ENCODE measurements at regions not wholly inside any gene's neighbourhood (a gene's known extent, or its start where the extent isn't known, plus 50 kb on each side); places are given as distances from the start of the nearest gene placed in this dataset.

- no peaks in the 10 kb centered on the region for H3K27me3 ChIP-seq
- intact Hi-C loops (cut with DNase I) = no loop called here
- 85 to 90% methylated on average over 9 of the region's 9 CpGs for WGBS, 2 donors
- H3K36me3 ChIP-seq = no peaks in the 10 kb centered on the region
- DNase-seq = no peak
- TF ChIP-seq CTCF (IDR thresholded peaks at IDR 0.05) (no peak), POLR2A (IDR thresholded peaks at IDR 0.05) (no peak), POLR2AphosphoS5 (IDR thresholded peaks at IDR 0.05) (no peak), EP300 (IDR thresholded peaks at IDR 0.05) (no peak)
- no peaks in the 10 kb centered on the region for H3K9me3 ChIP-seq
- H3K4me3 ChIP-seq = no peak overlapping the region
- H3K4me1 ChIP-seq = no peaks in the 10 kb centered on the region
- no peak overlapping the region for H3K27ac ChIP-seq
These were observed 261.6 kb downstream of the VPS13C start for GRCh38 chr15:61798631-61799030.

GRCh38 chr15:61796056-61796455 lies 264.2 kb downstream of the VPS13C start:
- no peak for DNase-seq
- intact Hi-C loops (cut with DNase I) = no loop called here
- TF ChIP-seq POLR2AphosphoS5 (IDR thresholded peaks at IDR 0.05) (no peak), CTCF (IDR thresholded peaks at IDR 0.05) (no peak), POLR2A (IDR thresholded peaks at IDR 0.05) (no peak), EP300 (IDR thresholded peaks at IDR 0.05) (no peak)
- Histone ChIP-seq H3K27me3 (no peaks in the 10 kb centered on the region), H3K27ac (no peak overlapping the region), H3K9me3 (peaks cover 0 to 2% (median 0%) of the 10 kb centered on the region in 4 donors), H3K36me3 (no peaks in the 10 kb centered on the region), H3K4me1 (no peaks in the 10 kb centered on the region), H3K4me3 (no peak overlapping the region)
- WGBS, 2 donors = 53 to 85% methylated on average over 3 of the region's 3 CpGs

- DNase-seq = no peak
- H3K4me1 ChIP-seq = no peaks in the 10 kb centered on the region
- peaks cover 0 to 2% (median 0%) of the 10 kb centered on the region in 4 donors for H3K9me3 ChIP-seq
- H3K27me3 ChIP-seq = no peaks in the 10 kb centered on the region
- no peaks in the 10 kb centered on the region for H3K36me3 ChIP-seq
- WGBS, 2 donors = 2 to 46% methylated on average over 1 of the region's 1 CpG
- no peak overlapping the region for H3K27ac ChIP-seq
- TF ChIP-seq EP300 (IDR thresholded peaks at IDR 0.05) = no peak
- TF ChIP-seq CTCF (IDR thresholded peaks at IDR 0.05) = no peak
- no peak for TF ChIP-seq POLR2AphosphoS5 (IDR thresholded peaks at IDR 0.05)
- H3K4me3 ChIP-seq = no peak overlapping the region
- intact Hi-C loops (cut with DNase I) = no loop called here
These were observed 265.4 kb downstream of the VPS13C start for GRCh38 chr15:61794881-61795280.

GRCh38 chr15:61794276-61794675 lies 266.0 kb downstream of the VPS13C start:
- Histone ChIP-seq H3K27me3 (no peaks in the 10 kb centered on the region), H3K27ac (no peak overlapping the region), H3K4me3 (no peak overlapping the region), H3K9me3 (peaks cover 0 to 2% (median 1%) of the 10 kb centered on the region in 4 donors), H3K4me1 (no peaks in the 10 kb centered on the region), H3K36me3 (no peaks in the 10 kb centered on the region)
- intact Hi-C loops (cut with DNase I) = no loop called here
- DNase-seq = no peak
- TF ChIP-seq POLR2A (IDR thresholded peaks at IDR 0.05) = no peak
- WGBS, 2 donors = 66 to 71% methylated on average over 1 of the region's 1 CpG

- no peak for TF ChIP-seq EP300 (IDR thresholded peaks at IDR 0.05)
- TF ChIP-seq POLR2A (IDR thresholded peaks at IDR 0.05) = no peak
- no peak for TF ChIP-seq POLR2AphosphoS5 (IDR thresholded peaks at IDR 0.05)
- no peak for TF ChIP-seq CTCF (IDR thresholded peaks at IDR 0.05)
These were observed 275.5 kb downstream of the VPS13C start for GRCh38 chr15:61784734-61785133.

More at GRCh38 chr15:61784734-61785133, 275.5 kb downstream of the VPS13C start:
- no peak overlapping the region for H3K4me3 ChIP-seq
- 89 to 93% methylated on average over 4 of the region's 4 CpGs for WGBS, 2 donors
- peaks cover 0 to 3% (median 0%) of the 10 kb centered on the region in 4 donors for H3K9me3 ChIP-seq
- intact Hi-C loops (cut with DNase I) = no loop called here
- H3K4me1 ChIP-seq = no peaks in the 10 kb centered on the region
- no peaks in the 10 kb centered on the region for H3K27me3 ChIP-seq
- DNase-seq = no peak
- no peak overlapping the region for H3K27ac ChIP-seq
- no peaks in the 10 kb centered on the region for H3K36me3 ChIP-seq
